UCSD-AML1 (cell line): ENCODE measurements at regions not wholly inside any gene's neighbourhood (a gene's known extent, or its start where the extent isn't known, plus 50 kb on each side); places are given as distances from the start of the nearest gene placed in this dataset.
"Not testable (repeated sequence)": the region's sequence is repeated elsewhere in the genome, so short reads cannot be mapped to it uniquely, and the experiment has no call there.

Source experiments
- DNase-seq: peaks from one replicate; lab custom pipeline; 2025; ENCODE audit not compliant: unreplicated experiment; lab: John Stamatoyannopoulos, UW

GRCh38 chr2:146467425-146467824, 1377.4 kb upstream of the ACVR2A start:
- no peak for DNase-seq

- no peak for DNase-seq
These were observed 1379.4 kb upstream of the ACVR2A start for GRCh38 chr2:146465460-146465859.

- DNase-seq = no peak
These were observed 1383.8 kb upstream of the ACVR2A start for GRCh38 chr2:146461068-146461467.

GRCh38 chr2:146458585-146458984, 1386.2 kb upstream of the ACVR2A start:
- DNase-seq = no peak

- DNase-seq = no peak
These were observed 1387.6 kb upstream of the ACVR2A start for GRCh38 chr2:146457221-146457620.

GRCh38 chr2:146455325-146455724, 1389.5 kb upstream of the ACVR2A start:
- no peak for DNase-seq

- no peak for DNase-seq
These were observed 1392.9 kb upstream of the ACVR2A start for GRCh38 chr2:146451972-146452371.

- no peak for DNase-seq
These were observed 1394.7 kb upstream of the ACVR2A start for GRCh38 chr2:146450131-146450530.

- no peak for DNase-seq
These were observed 1399.8 kb upstream of the ACVR2A start for GRCh38 chr2:146444987-146445386.

- no peak for DNase-seq
These were observed 1400.7 kb upstream of the ACVR2A start for GRCh38 chr2:146444085-146444484.

GRCh38 chr2:146438246-146438645, 1406.6 kb upstream of the ACVR2A start:
- DNase-seq = no peak

GRCh38 chr2:146437712-146438111, 1407.1 kb upstream of the ACVR2A start:
- no peak for DNase-seq

GRCh38 chr2:146433116-146433875, 1411.5 kb upstream of the ACVR2A start:
- no peak for DNase-seq

GRCh38 chr2:146429366-146429765, 1415.5 kb upstream of the ACVR2A start:
- DNase-seq = no peak

GRCh38 chr2:146417942-146418341, 1426.9 kb upstream of the ACVR2A start:
- no peak for DNase-seq

GRCh38 chr2:146415291-146415690, 1429.5 kb upstream of the ACVR2A start:
- DNase-seq = no peak

- DNase-seq = no peak
These were observed 1430.4 kb upstream of the ACVR2A start for GRCh38 chr2:146414456-146414855.

- DNase-seq = no peak
These were observed 1431.7 kb upstream of the ACVR2A start for GRCh38 chr2:146413086-146413610.

GRCh38 chr2:146412625-146413024, 1432.2 kb upstream of the ACVR2A start:
- DNase-seq = peak; percentile 36

- not testable (repeated sequence) for DNase-seq
These were observed 1439.2 kb upstream of the ACVR2A start for GRCh38 chr2:146405402-146406309.

- DNase-seq = not testable (repeated sequence)
These were observed 1441.2 kb upstream of the ACVR2A start for GRCh38 chr2:146403546-146404160.
